SU-DHL-6 (cell line): ENCODE measurements at regions not wholly inside any gene's neighbourhood (a gene's known extent, or its start where the extent isn't known, plus 50 kb on each side); places are given as distances from the start of the nearest gene placed in this dataset.

Source experiments
- H2AFZ ChIP-seq: fragments of 200-600 bp; sonication (generic); 2 replicates; pipeline ENCODE4 v1.6.1; 2014; ENCODE audit warnings: low read depth, mild to moderate bottlenecking, moderate library complexity, mixed read lengths, antibody characterized with exemption, low read length; ENCODE audit not compliant: severe bottlenecking
- H3F3A ChIP-seq: fragments of 200-600 bp; shearing (Covaris generic); 2 replicates; pipeline ENCODE4 v1.6.0; 2016; ENCODE audit warnings: antibody characterized with exemption, mild to moderate bottlenecking; ENCODE audit not compliant: insufficient read depth
- H3K27ac ChIP-seq: fragments of 200-600 bp; sonication (generic); 2 replicates; pipeline ENCODE4 v1.5.1; 2016; ENCODE audit warnings: low read depth, mild to moderate bottlenecking, low read length, moderate library complexity, mixed read lengths
- H3K27me3 ChIP-seq: fragments of 200-600 bp; sonication (generic), shearing (Covaris generic); 2 replicates; pipeline ENCODE4 v1.6.0; 2014; ENCODE audit warnings: mild to moderate bottlenecking, low read length
- H3K36me3 ChIP-seq: fragments of 200-600 bp; sonication (generic); 2 replicates; pipeline ENCODE4 v1.6.1; 2014; ENCODE audit warnings: mild to moderate bottlenecking, low read length, mixed read lengths
- H3K4me2 ChIP-seq: fragments of 300-600, 200-600 bp; shearing (Covaris generic), sonication (generic); 2 replicates; pipeline ENCODE4 v1.6.0; 2014; ENCODE audit warnings: low read length, low read depth, mild to moderate bottlenecking; ENCODE audit not compliant: poor library complexity, severe bottlenecking
- H3K4me3 ChIP-seq: fragments of 200-600 bp; sonication (generic); 2 replicates; pipeline ENCODE4 v1.5.1; 2014; ENCODE audit warnings: antibody characterized with exemption, low read length, mild to moderate bottlenecking, mixed read lengths; ENCODE audit not compliant: insufficient read depth, poor library complexity, severe bottlenecking
- H3K79me2 ChIP-seq: fragments of 200-600 bp; sonication (generic); 2 replicates; pipeline ENCODE4 v1.6.1; 2014; ENCODE audit warnings: mild to moderate bottlenecking, low read length, moderate library complexity; ENCODE audit not compliant: insufficient read depth
- H3K9ac ChIP-seq: fragments of 200-600 bp; sonication (generic); 2 replicates; pipeline ENCODE4 v1.7.0; 2014; ENCODE audit warnings: mild to moderate bottlenecking, low read length
- H3K9me2 ChIP-seq: fragments of 200-600 bp; sonication (generic); replicated peaks from 2 replicates; pipeline ENCODE4 v1.6.1; 2014; ENCODE audit warnings: low read length; ENCODE audit not compliant: insufficient read depth
- H3K9me3 ChIP-seq: fragments of 200-600 bp; sonication (generic); 2 replicates; pipeline ENCODE4 v1.6.1; 2014; ENCODE audit warnings: low read length, mixed read lengths; ENCODE audit not compliant: insufficient read depth
- H4K20me1 ChIP-seq: fragments of 200-600 bp; sonication (generic); 2 replicates; pipeline ENCODE4 v1.6.1; 2014; ENCODE audit warnings: low read depth, mild to moderate bottlenecking, antibody characterized with exemption, low read length, moderate library complexity, mixed read lengths
- EZH2phosphoT487 ChIP-seq: fragments of 200-600 bp; sonication (generic), shearing (Covaris generic); conservative IDR thresholded peaks from 2 replicates; pipeline ENCODE4 v1.6.1; 2018; ENCODE audit warnings: mild to moderate bottlenecking, antibody characterized with exemption, low read length, moderate library complexity, mixed read lengths
- TF ChIP-seq, protein P1 (sequence below): fragments of 200-600 bp; sonication (generic); IDR thresholded peaks from one replicate; pipeline ENCODE4 v1.5.1; 2017; ENCODE audit warnings: antibody characterized with exemption, mild to moderate bottlenecking, low read length, moderate library complexity; ENCODE audit not compliant: insufficient read depth, poor library complexity, severe bottlenecking

DNA sequence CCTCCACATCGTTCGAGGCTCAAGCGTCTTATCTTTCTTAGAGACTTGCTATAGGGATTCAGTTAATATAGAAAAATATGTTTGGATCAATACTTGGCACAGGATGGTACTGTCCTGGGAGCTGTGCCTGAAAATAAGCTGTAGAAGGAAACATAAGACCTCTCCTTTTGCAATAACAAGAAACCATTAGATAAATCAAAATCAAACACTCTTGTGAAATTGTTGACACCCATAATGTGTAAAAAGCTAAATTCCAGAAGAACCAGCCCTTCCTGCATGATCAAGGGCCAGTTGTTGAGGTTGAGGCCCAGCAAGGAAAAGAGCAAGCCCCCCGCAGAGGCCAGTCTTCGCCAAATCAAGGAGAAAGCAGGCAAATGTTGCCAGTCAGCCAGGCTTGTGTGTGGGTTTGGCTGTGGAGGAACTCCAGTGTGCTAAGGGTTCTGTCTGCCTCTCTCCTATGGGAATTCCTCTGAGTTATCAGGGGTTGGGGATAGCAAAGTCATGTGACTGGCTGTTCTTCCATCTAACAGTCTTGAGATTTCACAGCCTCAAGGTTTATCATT is 185.7 kb downstream of the ACKR3 start:
- Histone ChIP-seq H3K4me3 (no peak overlapping the region), H3F3A (no peaks in the 10 kb centered on the region), H3K9me3 (no peaks in the 10 kb centered on the region), H4K20me1 (no peaks in the 10 kb centered on the region), H3K9ac (no peak overlapping the region), H3K27me3 (no peaks in the 10 kb centered on the region), H2AFZ (no peak overlapping the region), H3K36me3 (no peaks in the 10 kb centered on the region), H3K4me2 (no peak overlapping the region), H3K9me2 (no peaks in the 10 kb centered on the region), H3K79me2 (no peaks in the 10 kb centered on the region), H3K27ac (no peak overlapping the region)
- TF ChIP-seq, protein P1, sequence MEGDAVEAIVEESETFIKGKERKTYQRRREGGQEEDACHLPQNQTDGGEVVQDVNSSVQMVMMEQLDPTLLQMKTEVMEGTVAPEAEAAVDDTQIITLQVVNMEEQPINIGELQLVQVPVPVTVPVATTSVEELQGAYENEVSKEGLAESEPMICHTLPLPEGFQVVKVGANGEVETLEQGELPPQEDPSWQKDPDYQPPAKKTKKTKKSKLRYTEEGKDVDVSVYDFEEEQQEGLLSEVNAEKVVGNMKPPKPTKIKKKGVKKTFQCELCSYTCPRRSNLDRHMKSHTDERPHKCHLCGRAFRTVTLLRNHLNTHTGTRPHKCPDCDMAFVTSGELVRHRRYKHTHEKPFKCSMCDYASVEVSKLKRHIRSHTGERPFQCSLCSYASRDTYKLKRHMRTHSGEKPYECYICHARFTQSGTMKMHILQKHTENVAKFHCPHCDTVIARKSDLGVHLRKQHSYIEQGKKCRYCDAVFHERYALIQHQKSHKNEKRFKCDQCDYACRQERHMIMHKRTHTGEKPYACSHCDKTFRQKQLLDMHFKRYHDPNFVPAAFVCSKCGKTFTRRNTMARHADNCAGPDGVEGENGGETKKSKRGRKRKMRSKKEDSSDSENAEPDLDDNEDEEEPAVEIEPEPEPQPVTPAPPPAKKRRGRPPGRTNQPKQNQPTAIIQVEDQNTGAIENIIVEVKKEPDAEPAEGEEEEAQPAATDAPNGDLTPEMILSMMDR, result no peak
- no peak for TF ChIP-seq EZH2phosphoT487

DNA sequence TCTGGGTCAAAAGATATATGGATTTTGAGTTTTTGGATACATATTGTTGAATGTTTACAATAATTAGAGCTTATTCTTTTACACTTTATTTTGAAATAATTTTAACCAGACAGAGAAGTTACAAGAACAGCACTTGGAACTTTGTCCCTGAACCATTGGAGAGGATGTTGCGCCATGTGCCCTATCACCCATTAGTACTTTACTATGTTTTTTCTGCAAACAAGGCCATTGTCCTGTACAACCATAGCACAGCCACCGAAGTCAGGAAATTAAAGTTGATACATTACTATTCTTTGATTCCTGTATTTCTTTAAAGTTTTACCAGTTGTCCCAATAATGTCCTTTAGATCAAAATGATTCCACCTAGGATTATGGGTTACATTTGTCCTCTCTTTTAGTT is 188.8 kb downstream of the ACKR3 start:
- H3K4me2 ChIP-seq, result no peak overlapping the region
- H2AFZ ChIP-seq, result no peak overlapping the region
- no peaks in the 10 kb centered on the region for H3K9me2 ChIP-seq
- no peaks in the 10 kb centered on the region for H4K20me1 ChIP-seq
- TF ChIP-seq, protein P1, result no peak
- TF ChIP-seq EZH2phosphoT487, result no peak
- no peaks in the 10 kb centered on the region for H3K9me3 ChIP-seq
- H3F3A ChIP-seq, result no peaks in the 10 kb centered on the region
- no peaks in the 10 kb centered on the region for H3K36me3 ChIP-seq
- no peak overlapping the region for H3K9ac ChIP-seq
- no peak overlapping the region for H3K27ac ChIP-seq
- H3K27me3 ChIP-seq, result no peaks in the 10 kb centered on the region
- no peak overlapping the region for H3K4me3 ChIP-seq
- H3K79me2 ChIP-seq, result no peaks in the 10 kb centered on the region

DNA sequence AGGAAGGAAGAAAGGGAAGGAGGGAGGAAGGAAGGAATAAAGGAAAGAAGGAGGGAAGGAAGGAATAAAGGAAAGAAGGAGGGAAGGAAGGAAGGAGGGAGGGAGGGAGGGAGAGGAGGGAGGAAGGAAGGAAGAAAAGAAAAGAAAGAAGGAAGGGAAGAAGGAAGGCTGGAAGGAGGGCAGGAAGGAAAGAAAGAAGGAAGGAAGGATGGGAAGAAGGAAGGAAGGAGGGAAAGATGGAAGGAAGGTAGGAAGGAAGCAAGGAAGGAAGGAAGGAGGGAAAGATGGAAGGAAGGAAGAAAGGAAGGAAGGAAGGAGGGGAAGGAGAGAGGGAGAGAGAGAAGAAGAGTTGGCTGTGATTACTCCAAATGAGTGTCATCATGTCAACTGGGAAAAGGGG is 190.6 kb downstream of the ACKR3 start:
- H3K79me2 ChIP-seq, result no peaks in the 10 kb centered on the region
- no peaks in the 10 kb centered on the region for H3K36me3 ChIP-seq
- H3K27ac ChIP-seq, result no peak overlapping the region
- H3K27me3 ChIP-seq, result no peaks in the 10 kb centered on the region
- no peaks in the 10 kb centered on the region for H3F3A ChIP-seq
- no peaks in the 10 kb centered on the region for H4K20me1 ChIP-seq
- H3K9me3 ChIP-seq, result no peaks in the 10 kb centered on the region
- H3K4me2 ChIP-seq, result no peak overlapping the region
- TF ChIP-seq EZH2phosphoT487, result no peak
- TF ChIP-seq, protein P1, result no peak
- H3K9me2 ChIP-seq, result no peaks in the 10 kb centered on the region
- no peak overlapping the region for H2AFZ ChIP-seq
- H3K4me3 ChIP-seq, result no peak overlapping the region
- H3K9ac ChIP-seq, result no peak overlapping the region
